ENCODE measurements at regions not wholly inside any gene's neighbourhood (a gene's known extent, or its start where the extent isn't known, plus 50 kb on each side); places are given as distances from the start of the nearest gene placed in this dataset.
"Not testable (repeated sequence)": the region's sequence is repeated elsewhere in the genome, so short reads cannot be mapped to it uniquely, and the experiment has no call there.

DNA sequence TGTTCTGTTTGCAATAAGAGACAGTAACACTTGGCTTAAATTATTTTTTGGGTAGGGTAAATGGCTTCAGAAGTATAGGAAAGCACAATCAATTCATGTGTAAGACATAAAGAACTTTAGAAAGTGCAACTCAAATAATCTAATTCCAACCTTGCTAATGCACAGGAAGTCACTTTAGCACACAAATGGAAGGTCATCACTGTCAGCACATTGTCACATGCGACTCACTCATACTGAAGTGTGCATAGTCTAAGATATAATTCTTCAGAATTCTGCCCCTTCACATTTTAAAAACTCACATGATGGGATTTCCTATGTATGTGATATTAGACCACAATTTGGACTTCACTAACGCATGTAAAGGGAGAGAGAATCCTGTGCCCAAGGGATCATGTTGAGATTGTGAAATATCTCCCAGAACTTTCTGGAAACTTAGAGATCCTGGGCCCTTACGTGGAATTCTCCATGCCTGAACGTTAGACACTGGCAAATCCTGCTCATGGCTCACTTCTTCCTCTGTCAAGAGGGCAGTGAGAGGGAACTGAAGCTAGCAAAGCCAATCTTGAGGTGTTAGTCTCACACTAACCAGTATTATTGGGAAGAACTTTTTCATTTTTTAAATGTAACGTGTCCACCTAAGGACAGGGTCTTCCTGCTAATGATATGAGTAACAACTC is 403.2 kb upstream of the PTGER4 start:
- no peak for DNase-seq

- DNase-seq, result no peak
Observed at GRCh38 chr5:40274568-40274967, 405.1 kb upstream of the PTGER4 start.

GRCh38 chr5:40273936-40274335 is 405.8 kb upstream of the PTGER4 start:
- DNase-seq, result no peak

DNA sequence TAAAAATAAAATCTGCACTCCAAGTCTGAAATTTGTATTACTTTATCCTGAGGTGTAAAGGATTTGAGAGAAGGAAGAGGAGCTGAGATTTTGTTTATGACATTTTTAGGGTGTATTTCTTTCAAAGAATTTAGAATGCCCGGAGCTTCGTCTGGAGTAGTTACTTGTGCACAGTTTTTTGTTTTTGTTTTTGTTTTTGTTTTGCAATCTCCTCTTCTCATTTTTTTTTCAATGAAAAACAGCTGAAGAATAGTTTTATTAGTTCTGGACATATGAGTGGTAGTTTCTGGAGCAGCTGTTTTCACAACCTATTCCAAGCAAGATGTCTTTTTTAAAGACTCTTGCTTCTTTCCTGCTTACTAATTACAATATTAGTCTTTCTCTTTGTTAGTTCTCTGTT is 408.2 kb upstream of the PTGER4 start:
- no peak for DNase-seq

GRCh38 chr5:40270274-40270845 is 409.4 kb upstream of the PTGER4 start:
- no peak for DNase-seq

DNA sequence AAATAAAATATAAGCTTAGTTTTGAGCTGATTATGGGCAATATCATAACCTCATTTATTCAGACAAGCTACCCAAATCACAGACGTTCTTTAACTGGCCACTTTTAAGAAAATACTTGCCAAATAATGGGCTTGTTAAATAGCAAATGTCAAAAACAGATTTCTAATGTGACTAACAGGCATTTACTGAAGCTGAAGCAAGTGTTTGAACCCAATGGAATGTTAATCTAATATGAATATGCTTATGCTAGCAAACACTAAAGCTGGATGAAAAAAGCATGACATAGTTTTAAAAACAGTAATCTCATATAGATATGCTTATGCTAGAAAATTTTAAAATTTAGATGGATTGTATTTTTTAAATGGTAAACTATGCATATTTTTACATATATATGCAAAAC is 411.6 kb upstream of the PTGER4 start:
- DNase-seq, result no peak

DNA sequence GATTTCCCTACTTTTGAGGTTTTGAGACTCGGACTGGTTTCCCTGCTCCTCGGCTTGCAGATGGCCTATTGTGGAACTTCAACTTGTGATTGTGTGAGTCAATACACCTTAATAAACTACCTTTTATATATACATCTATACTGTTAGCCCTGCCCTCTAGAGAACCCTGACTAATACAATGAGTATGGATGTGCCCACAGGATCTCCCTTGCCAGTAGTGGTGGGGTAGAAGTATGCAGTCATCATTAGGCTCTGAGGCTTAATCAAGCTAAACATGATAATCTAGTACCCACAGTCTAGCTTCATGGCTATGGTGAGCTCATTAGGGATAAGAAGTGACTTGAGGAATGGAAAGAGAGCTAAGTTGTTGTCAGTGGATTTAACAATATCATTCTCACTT is 412.8 kb upstream of the PTGER4 start:
- no peak for DNase-seq

DNA sequence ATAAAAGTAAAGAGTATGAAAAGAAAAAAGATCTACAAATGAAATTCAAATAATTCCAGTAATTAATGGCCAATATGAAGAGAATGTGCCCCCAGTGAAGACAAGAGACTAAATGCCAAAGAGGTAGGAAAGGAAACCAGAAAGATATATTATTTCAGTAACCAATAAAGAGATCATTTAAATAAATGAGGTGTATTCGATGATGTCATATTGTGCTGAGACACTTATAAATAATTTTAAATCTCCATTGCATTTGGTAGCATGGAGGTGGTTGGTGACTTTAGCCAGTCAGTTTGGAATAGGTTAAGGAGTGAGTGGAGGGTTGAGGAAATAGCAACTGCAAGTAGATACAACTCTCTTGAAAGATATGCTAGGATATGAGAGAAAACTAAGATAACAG is 417.7 kb upstream of the PTGER4 start:
- no peak for DNase-seq

GRCh38 chr5:40260361-40260760 is 419.4 kb upstream of the PTGER4 start:
- DNase-seq, result no peak

DNA sequence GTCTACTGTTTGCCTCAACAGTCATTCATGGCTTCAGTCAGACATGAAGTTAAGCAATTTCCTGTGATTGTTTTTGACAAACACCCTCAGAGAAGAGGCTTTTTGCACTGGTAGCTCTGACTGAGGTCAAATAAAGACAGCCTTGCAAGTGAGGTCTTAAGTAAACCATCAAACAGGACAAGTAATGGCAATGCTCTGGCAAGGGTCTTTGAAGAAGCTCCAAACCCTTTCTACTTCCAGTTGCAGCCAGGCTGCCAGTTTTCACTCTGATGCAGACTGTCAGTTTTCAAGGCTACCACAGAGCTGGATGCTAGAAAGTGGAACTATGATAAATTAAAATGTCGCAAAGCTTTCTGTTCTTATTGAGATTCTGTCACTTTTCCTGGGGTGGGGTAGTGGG is 421.5 kb upstream of the PTGER4 start:
- no peak for DNase-seq

DNA sequence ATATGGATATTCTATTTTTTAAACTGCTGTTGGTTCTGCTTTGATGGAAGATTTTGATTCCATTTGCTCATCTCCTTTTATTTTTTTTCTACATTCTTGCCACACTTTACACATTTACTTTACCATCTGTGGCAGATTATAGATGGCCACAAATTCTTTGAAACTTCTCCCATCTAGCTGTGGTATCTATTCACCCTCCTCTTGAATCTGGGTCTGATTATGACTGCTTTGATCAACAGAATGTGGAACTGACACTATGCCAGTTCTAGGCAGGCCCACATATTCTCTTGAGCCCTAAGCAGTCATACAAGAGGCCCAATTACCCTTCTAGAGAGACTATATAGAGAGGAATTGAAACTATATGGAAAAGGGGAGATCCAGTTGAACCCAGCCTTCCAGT is 439.0 kb upstream of the PTGER4 start:
- no peak for DNase-seq

DNA sequence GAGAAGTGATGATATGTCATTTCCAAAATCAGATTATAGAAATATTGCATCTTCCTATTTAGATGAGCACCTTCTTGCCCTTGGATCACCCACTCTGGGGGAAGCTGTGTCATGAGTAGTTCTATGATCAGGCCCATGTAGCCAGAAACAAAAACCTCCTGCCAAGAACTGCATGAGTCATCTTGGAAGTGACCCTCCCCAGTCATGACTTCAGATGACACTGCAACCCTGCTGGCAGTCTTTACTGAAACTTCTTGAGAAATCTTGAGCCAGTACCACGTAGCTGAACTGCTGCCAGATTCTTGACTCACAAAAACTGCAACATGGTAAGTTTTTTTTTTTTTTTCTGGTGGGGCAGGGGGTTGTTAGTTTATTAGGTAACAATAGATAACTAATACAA is 439.6 kb upstream of the PTGER4 start:
- DNase-seq, result no peak

DNA sequence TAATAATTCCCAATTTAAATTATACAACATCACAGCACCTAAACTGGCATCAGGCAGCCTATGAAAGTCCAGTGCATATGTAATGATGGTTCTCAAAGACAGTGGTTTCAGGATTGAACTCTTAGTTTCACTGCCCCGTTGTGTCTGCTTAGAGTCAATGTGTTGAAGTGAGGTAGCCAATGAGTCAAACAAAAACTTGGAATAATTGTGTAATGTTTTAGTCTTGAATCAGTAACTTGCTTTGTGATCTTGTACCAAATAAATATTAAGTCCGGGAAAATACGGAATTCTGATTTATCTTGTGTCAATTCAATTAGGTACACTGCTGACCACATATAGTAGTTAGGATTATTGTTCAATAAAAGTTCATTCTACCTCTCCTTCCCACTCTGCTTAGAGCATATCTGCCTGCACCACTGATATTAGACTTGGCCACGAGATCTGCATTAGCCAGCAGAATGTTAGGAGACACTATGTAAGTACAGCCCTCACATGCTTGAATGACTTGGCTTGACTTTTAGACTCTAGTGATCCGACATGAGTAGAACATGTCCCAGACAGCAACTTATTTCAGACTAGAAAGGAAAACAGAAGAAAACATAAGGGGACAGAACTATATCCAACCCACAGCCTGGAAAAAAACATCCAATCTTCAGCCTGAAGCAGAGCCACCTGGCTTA is 441.5 kb upstream of the PTGER4 start:
- no peak for DNase-seq

GRCh38 chr5:40235471-40236400 is 444.0 kb upstream of the PTGER4 start:
- DNase-seq, result no peak

DNA sequence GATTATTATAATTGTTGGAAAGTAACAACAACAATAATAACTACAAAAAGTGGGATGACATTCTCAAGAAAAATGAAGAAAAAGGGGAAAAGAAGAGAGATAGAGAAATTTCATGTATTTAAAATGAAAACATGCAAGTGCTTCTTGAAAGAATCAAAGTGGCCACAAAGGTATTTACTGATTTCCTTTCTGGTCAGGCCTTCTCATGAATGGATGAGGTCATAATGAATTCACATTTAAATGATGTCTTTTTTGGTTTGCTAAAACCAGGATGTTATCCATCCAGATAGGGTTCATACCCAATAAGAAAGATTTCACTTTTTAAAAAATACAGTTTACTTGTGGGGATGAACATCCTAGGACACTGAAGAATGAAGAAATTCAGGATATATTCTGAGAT is 446.4 kb upstream of the PTGER4 start:
- no peak for DNase-seq

- no peak for DNase-seq
Observed at GRCh38 chr5:40227931-40228330, 451.8 kb upstream of the PTGER4 start.

DNA sequence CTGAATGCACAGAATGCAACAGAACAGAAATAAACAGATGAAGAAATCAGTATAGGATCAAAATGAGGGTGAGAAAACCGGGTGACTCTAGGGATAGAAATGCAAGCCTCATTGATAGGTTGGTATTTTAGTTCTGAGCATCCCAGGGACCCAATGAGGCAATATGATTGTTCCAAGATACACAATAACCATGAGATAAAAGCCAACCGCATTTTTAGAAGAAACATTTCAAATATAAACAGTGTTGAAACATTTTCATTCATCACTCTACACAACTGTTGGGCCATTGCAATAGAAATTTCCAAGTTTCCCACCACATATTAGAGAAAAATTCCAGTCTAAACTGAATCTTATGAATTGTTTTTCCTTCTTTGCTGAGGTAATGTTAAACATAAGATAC is 452.3 kb upstream of the PTGER4 start:
- no peak for DNase-seq

- DNase-seq, result no peak
Observed at GRCh38 chr5:40226906-40227305, 452.8 kb upstream of the PTGER4 start.

DNA sequence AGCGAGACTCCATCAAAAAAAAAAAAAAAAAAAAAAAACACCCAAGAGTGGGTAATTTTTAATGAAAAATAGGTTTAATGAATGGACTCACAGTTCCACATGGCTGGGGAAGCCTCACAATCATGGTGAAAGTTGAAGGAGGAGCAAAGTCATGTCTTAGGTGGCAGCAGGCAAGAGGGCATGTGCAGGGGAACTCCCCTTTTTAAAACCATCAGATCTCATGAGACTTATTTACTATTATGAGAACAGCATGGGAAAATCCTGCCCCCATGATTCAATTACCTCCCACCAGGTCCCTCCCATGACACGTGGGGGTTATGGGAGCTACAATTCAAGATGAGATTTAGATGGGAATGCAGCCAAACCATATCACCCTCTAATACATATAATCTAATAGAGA is 454.6 kb upstream of the PTGER4 start:
- not testable (repeated sequence) for DNase-seq

GRCh38 chr5:40224421-40224820 is 455.3 kb upstream of the PTGER4 start:
- no peak for DNase-seq

- DNase-seq, result peak; percentile 17
Observed at GRCh38 chr5:40223884-40224402, 455.8 kb upstream of the PTGER4 start.

DNA sequence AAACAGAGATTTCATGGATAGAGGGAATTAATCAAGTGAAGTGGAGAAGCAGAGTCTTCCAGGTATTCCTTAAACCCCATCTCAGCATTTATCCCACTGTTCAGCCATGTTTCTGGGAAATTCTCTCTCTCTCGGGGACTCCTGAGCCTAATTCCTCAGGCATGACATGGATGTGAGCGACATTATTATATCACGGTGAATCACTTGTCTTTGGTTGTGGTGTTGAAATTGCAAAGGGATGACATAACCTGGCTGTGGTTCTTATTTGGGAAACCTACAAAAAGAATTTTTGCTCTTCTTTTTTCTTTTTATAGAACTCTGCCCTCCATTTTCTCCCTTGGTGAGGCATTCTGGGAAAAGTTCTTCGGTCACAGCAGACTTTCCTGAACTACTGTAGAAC is 457.9 kb upstream of the PTGER4 start:
- peak; percentile 70 for DNase-seq

DNA sequence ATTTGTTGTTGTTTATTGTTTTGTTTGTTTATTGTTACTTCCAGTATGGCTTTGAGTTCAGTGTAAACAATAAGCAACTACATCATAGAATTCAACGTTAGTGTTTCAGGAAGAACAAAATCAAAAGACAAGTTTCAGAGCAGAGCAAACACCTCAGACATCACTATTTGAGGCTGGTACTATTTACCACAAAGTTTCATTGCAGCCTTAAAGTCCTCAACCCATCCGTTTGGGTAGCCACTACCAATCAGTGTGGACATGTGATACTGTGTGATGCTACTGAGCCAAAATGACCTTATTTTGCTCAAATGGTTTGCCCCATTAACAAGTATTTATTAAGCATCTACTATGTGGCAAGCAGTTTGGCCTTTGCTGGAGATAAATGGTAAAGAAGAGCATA is 458.5 kb upstream of the PTGER4 start:
- DNase-seq, result no peak

Data from kidney glomerular epithelial cell (primary cell).